Small intestine (tissue), 7 donors: ENCODE measurements at regions not wholly inside any gene's neighbourhood (a gene's known extent, or its start where the extent isn't known, plus 50 kb on each side); places are given as distances from the start of the nearest gene placed in this dataset.
A peak's percentile ranks its signal among the peaks of the same experiment; 100 is the strongest.

Experiments
- DNase-seq, 2 donors: peaks; one replicate each; pipeline versions ENCODE4 v3.0.0 to v3.0.0-alpha.2; 2013
- FAIRE-seq: peaks from 2 replicates; lab custom pipeline; 2012; peaks lifted over from hg19 to GRCh38; lab: Jason Lieb, UNC
- H3K27ac ChIP-seq, 3 donors: one replicate each; pipeline ENCODE4 v1.5.1; 2013; ENCODE audit warnings: low read length in 2 of 3, mild to moderate bottlenecking in 2 of 3, control low read depth in 1 of 3, inconsistent platforms in 1 of 3, low read depth in 1 of 3, moderate library complexity in 1 of 3
- H3K27me3 ChIP-seq, 3 donors: one replicate each; pipeline ENCODE4 v1.6.1; 2013; ENCODE audit warnings: low read length in 3 of 3, inconsistent platforms in 1 of 3; ENCODE audit not compliant: control insufficient read depth in 3 of 3, insufficient read depth in 3 of 3
- H3K36me3 ChIP-seq, 3 donors: one replicate each; pipeline ENCODE4 v1.6.1; 2013; ENCODE audit warnings: low read length in 3 of 3, inconsistent platforms in 1 of 3, low read depth in 1 of 3, mild to moderate bottlenecking in 1 of 3, moderate library complexity in 1 of 3; ENCODE audit not compliant: control insufficient read depth in 3 of 3, insufficient read depth in 2 of 3
- H3K4me1 ChIP-seq, 3 donors: one replicate each; pipeline ENCODE4 v1.6.1; 2013; ENCODE audit warnings: low read length in 2 of 3, inconsistent platforms in 1 of 3, low read depth in 1 of 3, mild to moderate bottlenecking in 1 of 3, moderate library complexity in 1 of 3; ENCODE audit not compliant: control insufficient read depth in 3 of 3, insufficient read depth in 2 of 3
- H3K4me3 ChIP-seq, 3 donors: one replicate each; pipeline ENCODE4 v1.5.1; 2013; ENCODE audit warnings: low read length in 3 of 3, control low read depth in 1 of 3, inconsistent platforms in 1 of 3, low read depth in 1 of 3, mild to moderate bottlenecking in 1 of 3, moderate library complexity in 1 of 3
- H3K9me3 ChIP-seq, 2 donors: one replicate each; pipeline ENCODE4 v1.6.1; 2013; ENCODE audit warnings: low read depth in 1 of 2, low read length in 1 of 2; ENCODE audit not compliant: control insufficient read depth in 2 of 2, insufficient read depth in 1 of 2
- WGBS, 3 donors: extraction: QIAGEN DNeasy Blood & Tissue Kit; methylation state at CpG; one replicate each; pipeline ENCODE4 v1.1.7; 2013; 5-methylcytosine and 5-hydroxymethylcytosine counted together
- donor health status: healthy with polysubstance abuse.
- donor health status: control.
- donor health status: control.
- donor health status: Bipolar disorder and iron deficiency.
- donor health status: healthy.

DNA sequence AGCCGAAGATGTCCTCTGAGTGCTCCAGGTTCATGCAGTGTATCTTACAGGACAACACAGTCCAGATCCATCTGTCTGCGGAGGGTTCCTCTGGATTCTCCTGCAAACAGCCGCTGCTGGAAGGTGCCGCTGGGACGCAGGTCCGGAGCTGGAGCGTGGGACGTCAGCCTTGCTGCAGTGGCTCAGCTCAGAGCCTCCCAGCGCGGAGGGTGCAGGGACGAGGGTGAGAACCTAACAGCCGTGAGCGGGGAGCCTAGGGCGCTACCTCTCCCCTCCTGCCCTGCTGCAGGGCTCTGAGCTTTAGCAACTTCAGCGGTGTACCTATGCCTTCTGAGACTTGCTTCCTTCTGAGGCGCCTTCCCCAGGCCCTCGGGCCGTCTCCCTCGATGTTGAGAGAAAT, 137.6 kb upstream of the TMEM72 start:
- Histone ChIP-seq H3K27ac (no peak overlapping the region), H3K4me1 (peaks cover 0 to 4% (median 0%) of the 10 kb centered on the region in 3 donors), H3K9me3 (peaks cover 0 to 3% of the 10 kb centered on the region in 2 donors), H3K36me3 (no peaks in the 10 kb centered on the region), H3K27me3 (no peaks in the 10 kb centered on the region), H3K4me3 (no peak overlapping the region)
- FAIRE-seq (no peak), DNase-seq (no peak)
- WGBS, 3 donors, result 92 to 96% (median 96%) methylated on average over 17 to 19 of the region's 19 CpGs

DNA sequence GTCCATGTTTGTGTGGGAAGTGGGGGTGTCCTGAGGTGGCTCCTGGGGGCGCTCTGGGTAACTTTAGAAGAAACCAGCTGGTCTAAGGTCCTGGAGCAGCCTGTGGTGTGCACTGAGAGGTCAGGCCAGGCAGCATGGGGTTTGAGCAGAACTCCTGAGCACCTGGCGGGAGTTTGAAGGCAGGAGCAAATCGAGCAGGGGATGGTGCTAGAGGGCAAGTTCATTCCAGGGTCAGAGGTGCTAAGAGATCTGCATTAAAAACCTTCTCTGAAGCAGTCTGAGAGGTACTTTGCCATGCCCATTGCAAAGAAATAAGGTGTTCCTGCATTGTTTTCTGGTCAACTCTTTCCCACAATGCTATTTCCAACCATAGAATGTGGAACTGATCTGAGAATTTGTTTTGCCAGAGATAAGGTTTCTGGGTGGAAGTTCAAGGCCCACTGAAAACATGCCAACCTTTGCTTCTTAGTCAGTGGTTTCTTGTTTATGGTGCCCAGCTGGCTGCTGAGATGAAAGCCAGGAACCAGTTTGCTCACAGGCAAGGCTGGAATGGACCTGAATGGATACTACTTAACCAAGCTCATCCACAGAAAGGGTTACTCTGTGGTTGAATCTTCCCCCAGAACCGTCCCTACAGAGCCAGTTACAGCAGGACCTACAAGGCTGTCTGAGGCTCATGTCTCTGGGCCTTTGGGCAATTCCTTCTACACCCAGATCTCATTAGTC, 136.3 kb upstream of the TMEM72 start:
- FAIRE-seq (no peak), DNase-seq (peak; percentile 14 to 38)
- Histone ChIP-seq H3K27me3 (no peaks in the 10 kb centered on the region), H3K36me3 (no peaks in the 10 kb centered on the region), H3K27ac (no peak overlapping the region), H3K4me1 (peaks cover 0 to under 1% (median 0%) of the 10 kb centered on the region in 3 donors), H3K9me3 (no peaks in the 10 kb centered on the region), H3K4me3 (no peak overlapping the region)
- WGBS, 3 donors, result 48 to 62% (median 54%) methylated on average over 4 of the region's 4 CpGs

DNA sequence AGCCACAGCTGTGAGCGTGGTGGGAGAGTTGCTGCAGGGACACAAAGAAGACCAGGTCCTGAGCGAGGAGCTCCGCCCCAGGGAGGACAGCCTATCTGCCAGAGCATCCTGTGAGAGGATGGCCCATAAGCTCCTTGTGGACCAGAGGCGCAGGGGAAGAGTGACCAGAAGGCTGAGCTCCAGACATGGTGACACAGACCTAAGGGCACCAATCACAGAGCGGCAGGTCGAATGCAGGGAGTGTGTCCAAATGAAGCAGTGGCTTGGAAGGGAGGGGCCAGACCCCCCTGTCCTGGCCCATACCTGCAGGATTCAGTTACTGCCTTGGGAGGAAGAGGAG, 135.8 kb upstream of the TMEM72 start:
- H3K27ac ChIP-seq, result no peak overlapping the region
- DNase-seq, result no peak
- 85 to 87% (median 87%) methylated on average over 6 of the region's 6 CpGs for whole genome bisulfite sequencing, 3 donors
- H3K4me1 ChIP-seq, result no peaks in the 10 kb centered on the region
- FAIRE-seq, result no peak
- no peaks in the 10 kb centered on the region for H3K9me3 ChIP-seq
- H3K27me3 ChIP-seq, result no peaks in the 10 kb centered on the region
- H3K4me3 ChIP-seq, result no peak overlapping the region
- no peaks in the 10 kb centered on the region for H3K36me3 ChIP-seq

DNA sequence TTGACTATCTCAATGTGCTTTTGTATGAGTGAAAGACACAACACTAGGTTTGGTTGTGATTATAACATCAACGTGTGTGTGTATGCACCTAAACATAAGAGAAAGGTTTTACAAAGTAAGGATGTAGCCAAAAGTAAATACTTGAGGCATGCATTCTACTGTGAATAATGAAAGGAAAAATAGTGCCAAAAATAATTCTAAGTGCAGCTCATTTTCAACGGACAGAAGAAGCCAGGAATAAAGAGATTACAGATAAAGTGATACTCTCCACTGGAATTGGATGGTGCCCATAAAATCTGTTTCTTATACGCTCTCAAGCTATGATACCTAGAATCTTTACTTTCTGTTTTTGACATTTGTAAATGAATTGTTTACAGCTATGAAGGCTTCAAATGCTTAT, 135.0 kb upstream of the TMEM72 start:
- Histone ChIP-seq H3K4me1 (no peaks in the 10 kb centered on the region), H3K4me3 (no peak overlapping the region), H3K27me3 (no peaks in the 10 kb centered on the region), H3K9me3 (no peaks in the 10 kb centered on the region), H3K27ac (no peak overlapping the region), H3K36me3 (no peaks in the 10 kb centered on the region)
- 66 to 76% (median 68%) methylated on average over 3 of the region's 3 CpGs for WGBS, 3 donors
- FAIRE-seq (no peak), DNase-seq (no peak)

DNA sequence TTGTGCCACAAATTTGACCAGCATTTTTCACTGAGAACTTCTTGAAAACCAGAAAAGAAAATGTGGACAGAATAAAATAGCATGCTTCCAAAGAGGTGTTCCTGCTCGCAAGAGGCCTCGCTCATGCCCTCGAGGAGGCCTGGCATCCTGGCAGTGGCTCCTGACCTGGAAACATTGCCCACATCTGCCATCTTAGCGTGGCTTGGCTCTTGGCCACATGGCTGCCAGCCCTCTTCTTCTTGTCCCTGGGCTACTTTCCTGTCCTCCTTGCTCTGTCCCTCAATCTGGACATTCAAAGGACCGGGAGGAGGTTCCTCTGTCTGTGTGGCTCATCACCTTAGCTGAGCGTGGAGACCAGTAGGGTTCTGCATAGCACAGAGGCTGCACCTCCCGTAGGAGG, 131.6 kb upstream of the TMEM72 start:
- 82 to 92% (median 87%) methylated on average over 7 of the region's 7 CpGs for WGBS, 3 donors
- Histone ChIP-seq H3K4me3 (no peak overlapping the region), H3K4me1 (no peaks in the 10 kb centered on the region), H3K9me3 (peaks cover 0 to under 1% of the 10 kb centered on the region in 2 donors), H3K36me3 (no peaks in the 10 kb centered on the region), H3K27ac (no peak overlapping the region), H3K27me3 (peaks cover 0 to 2% (median 0%) of the 10 kb centered on the region in 3 donors)
- no peak for DNase-seq
- no peak for FAIRE-seq

DNA sequence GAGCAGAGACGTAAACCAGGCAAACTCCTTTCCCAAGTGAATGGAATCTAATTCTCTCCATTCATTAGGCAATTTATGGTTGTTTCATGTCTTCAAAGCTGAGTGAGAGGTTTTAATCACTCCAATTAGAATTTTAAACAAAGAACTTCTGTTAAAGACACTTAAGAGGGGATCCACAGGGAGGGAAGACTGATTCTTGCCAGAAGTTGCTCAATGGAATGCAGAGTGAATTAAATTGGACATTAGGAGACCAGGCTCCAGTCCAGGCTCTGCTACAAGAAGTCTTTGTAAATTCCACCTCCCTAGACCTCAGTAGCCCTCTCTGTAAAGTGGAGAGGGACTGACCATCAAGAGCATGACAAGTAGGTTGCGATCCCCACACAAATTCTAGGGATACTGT, 130.7 kb upstream of the TMEM72 start:
- Histone ChIP-seq H3K4me1 (no peaks in the 10 kb centered on the region), H3K36me3 (no peaks in the 10 kb centered on the region), H3K27ac (no peak overlapping the region), H3K27me3 (peaks cover 0 to 2% (median 0%) of the 10 kb centered on the region in 3 donors), H3K4me3 (no peak overlapping the region), H3K9me3 (peaks cover 0 to 4% of the 10 kb centered on the region in 2 donors)
- WGBS, 3 donors, result 78 to 87% (median 80%) methylated on average over 2 of the region's 2 CpGs
- no peak for FAIRE-seq
- DNase-seq, result no peak

DNA sequence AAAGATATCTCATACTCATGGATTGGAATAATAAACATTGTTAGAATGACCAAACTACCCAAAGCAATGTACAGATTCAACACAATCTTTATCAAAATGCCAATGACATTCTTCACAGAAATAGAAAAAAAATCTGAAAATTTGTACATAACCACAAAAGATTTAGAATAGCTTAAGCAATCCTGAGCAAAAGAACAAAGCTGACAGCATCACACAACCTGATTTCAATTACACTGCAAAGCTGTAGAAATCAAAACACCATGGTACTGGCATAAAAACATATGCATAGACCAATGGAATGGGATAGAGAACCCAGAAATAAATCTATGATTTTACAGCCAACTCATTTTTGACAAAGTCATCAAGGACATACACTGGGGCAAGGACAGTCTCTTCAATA, 130.0 kb upstream of the TMEM72 start:
- Histone ChIP-seq H3K9me3 (peaks cover 0 to 4% of the 10 kb centered on the region in 2 donors), H3K27me3 (peaks cover 0 to 2% (median 0%) of the 10 kb centered on the region in 3 donors), H3K36me3 (no peaks in the 10 kb centered on the region), H3K4me1 (no peaks in the 10 kb centered on the region), H3K27ac (no peak overlapping the region), H3K4me3 (no peak overlapping the region)
- no peak for DNase-seq
- no peak for FAIRE-seq

DNA sequence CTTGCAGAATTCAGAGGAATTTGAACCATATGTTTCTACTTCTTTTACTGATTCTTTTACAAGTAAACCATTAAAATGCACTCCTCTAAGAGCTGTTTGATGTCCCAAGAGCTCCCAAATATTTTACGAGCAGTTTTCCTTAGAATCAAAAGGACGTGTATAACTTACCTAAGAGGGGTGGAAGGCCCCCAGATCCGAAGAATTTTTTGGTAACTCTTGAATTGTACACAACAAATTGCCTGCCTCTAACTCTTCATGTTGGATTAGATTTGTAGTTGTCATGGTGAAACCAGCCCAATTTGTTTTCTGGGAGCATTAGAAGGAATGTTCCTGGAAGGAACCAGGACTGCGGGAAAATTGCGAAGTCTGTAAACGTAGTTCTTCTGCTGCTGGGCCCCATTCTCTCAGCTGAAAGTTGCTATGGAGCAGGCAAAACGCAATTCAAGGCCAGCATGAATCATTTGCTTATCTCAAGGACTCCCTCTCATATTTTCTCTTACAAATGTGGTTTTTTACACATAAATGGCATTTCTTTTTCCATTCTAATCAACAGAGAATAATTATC, 124.8 kb upstream of the TMEM72 start:
- H3K36me3 ChIP-seq, result no peaks in the 10 kb centered on the region
- peaks cover 0 to 2% (median 0%) of the 10 kb centered on the region in 3 donors for H3K27me3 ChIP-seq
- no peaks in the 10 kb centered on the region for H3K4me1 ChIP-seq
- DNase-seq (no peak), FAIRE-seq (no peak)
- 74 to 80% (median 79%) methylated on average over 7 of the region's 7 CpGs for whole genome bisulfite sequencing, 3 donors
- H3K4me3 ChIP-seq, result no peak overlapping the region
- H3K9me3 ChIP-seq, result peaks cover 0 to 4% of the 10 kb centered on the region in 2 donors
- no peak overlapping the region for H3K27ac ChIP-seq
